IMR-90 (cell line): ENCODE measurements at regions not wholly inside any gene's neighbourhood (a gene's known extent, or its start where the extent isn't known, plus 50 kb on each side); places are given as distances from the start of the nearest gene placed in this dataset.

Experiments
- ATAC-seq: fragments of 200-7000 bp; cut with Tn5 transposase; 2 replicates; pipeline ENCODE4 v1.9.1; 2020; ENCODE audit warnings: low read depth, mild to moderate bottlenecking, moderate library complexity
- BruUV-seq: library from RNA; stranded (reverse); fragments of 400-500 nt; replicated peaks from 2 replicates; lab custom pipeline; 2021; lab: Mats Ljungman, UMichigan
- CTCF ChIA-PET: fragments of 300-600 bp; formaldehyde crosslinking; extraction: SDS; loops from one replicate; lab custom pipeline; 2021; ENCODE audit warnings: antibody characterized with exemption; lab: Yijun Ruan, JAX
- POLR2A ChIA-PET: fragments of 300-600 bp; sonication (Branson Sonifier 250); formaldehyde crosslinking; loops from one replicate; lab custom pipeline; 2022; ENCODE audit warnings: antibody characterized with exemption; ENCODE audit not compliant: unreplicated experiment; lab: Charles Lee
- DNase-seq: peaks from one replicate; pipeline ENCODE4 v3.0.0; 2013
- H2AFZ ChIP-seq: replicated peaks from 2 replicates; pipeline ENCODE3; 2013; ENCODE audit warnings: low read length, mild to moderate bottlenecking; ENCODE audit not compliant: poor library complexity
- H2AK5ac ChIP-seq: 2 replicates; pipeline ENCODE4 v1.6.1; 2013; ENCODE audit warnings: low read depth, low read length, inconsistent platforms
- H2AK9ac ChIP-seq: replicated peaks from 2 replicates; pipeline ENCODE3; 2013; ENCODE audit warnings: mild to moderate bottlenecking, low read depth, low read length, moderate library complexity; ENCODE audit not compliant: poor library complexity
- H2BK120ac ChIP-seq: 2 replicates; pipeline ENCODE4 v1.6.1; 2013; ENCODE audit warnings: low read depth, low read length, inconsistent platforms
- H2BK15ac ChIP-seq: 3 replicates; pipeline ENCODE4 v1.6.1; 2013; ENCODE audit warnings: low read depth, low read length, inconsistent platforms
- H2BK20ac ChIP-seq: 2 replicates; pipeline ENCODE4 v1.6.1; 2013; ENCODE audit warnings: low read depth, mild to moderate bottlenecking, inconsistent platforms, low read length, moderate library complexity
- H2BK5ac ChIP-seq: 2 replicates; pipeline ENCODE4 v1.6.1; 2013; ENCODE audit warnings: mild to moderate bottlenecking, low read depth, low read length, inconsistent platforms; ENCODE audit not compliant: poor library complexity, severe bottlenecking
- H3K14ac ChIP-seq: replicated peaks from 2 replicates; pipeline ENCODE4 v1.6.1; 2013; ENCODE audit warnings: low read depth, low read length, inconsistent platforms
- H3K18ac ChIP-seq: 2 replicates; pipeline ENCODE4 v1.6.1; 2013; ENCODE audit warnings: low read depth, low read length, control low read depth
- H3K23ac ChIP-seq: 2 replicates; pipeline ENCODE4 v1.6.1; 2013; ENCODE audit warnings: low read depth, low read length, inconsistent platforms
- H3K27ac ChIP-seq: 2 replicates; pipeline ENCODE4 v1.5.1; 2013; ENCODE audit warnings: mild to moderate bottlenecking, control low read depth, low read length; ENCODE audit not compliant: insufficient read depth
- H3K27me3 ChIP-seq: 2 replicates; pipeline ENCODE4 v1.6.1; 2013; ENCODE audit warnings: low read length; ENCODE audit not compliant: control insufficient read depth, insufficient read depth
- H3K36me3 ChIP-seq: 2 replicates; pipeline ENCODE4 v1.6.1; 2013; ENCODE audit warnings: low read length, mixed read lengths; ENCODE audit not compliant: control insufficient read depth, insufficient read depth
- H3K4ac ChIP-seq: 2 replicates; pipeline ENCODE4 v1.6.1; 2013; ENCODE audit warnings: low read depth, low read length, inconsistent platforms
- H3K4me1 ChIP-seq: 2 replicates; pipeline ENCODE4 v1.6.1; 2013; ENCODE audit warnings: low read length, mixed read lengths; ENCODE audit not compliant: control insufficient read depth, insufficient read depth
- H3K4me2 ChIP-seq: 2 replicates; pipeline ENCODE4 v1.6.1; 2013; ENCODE audit warnings: low read depth, mild to moderate bottlenecking, control low read depth, low read length, moderate library complexity
- H3K4me3 ChIP-seq: 2 replicates; pipeline ENCODE4 v1.5.1; 2013; ENCODE audit warnings: low read depth, mild to moderate bottlenecking, control low read depth, low read length, moderate library complexity; ENCODE audit not compliant: insufficient read depth
- H3K56ac ChIP-seq: 2 replicates; pipeline ENCODE4 v1.6.1; 2013; ENCODE audit warnings: low read length, inconsistent platforms; ENCODE audit not compliant: insufficient read depth; ENCODE audit errors: extremely low read depth
- H3K79me1 ChIP-seq, 2 experiments: 2 replicates each; pipeline ENCODE4 v1.6.1; 2013; ENCODE audit warnings: low read length in 2 of 2, inconsistent platforms in 1 of 2, low read depth in 1 of 2
- H3K9ac ChIP-seq: 2 replicates; pipeline ENCODE4 v1.6.1; 2013; ENCODE audit warnings: low read depth, low read length, control low read depth
- H3K9me1 ChIP-seq: 2 replicates; pipeline ENCODE4 v1.6.1; 2013; ENCODE audit warnings: low read length, inconsistent platforms; ENCODE audit not compliant: insufficient read depth
- H3K9me3 ChIP-seq: 2 replicates; pipeline ENCODE4 v1.6.1; 2013; ENCODE audit warnings: low read length; ENCODE audit not compliant: control insufficient read depth, insufficient read depth
- H4K20me1 ChIP-seq: 2 replicates; pipeline ENCODE4 v1.6.1; 2013; ENCODE audit warnings: low read length, inconsistent platforms; ENCODE audit not compliant: insufficient read depth
- H4K5ac ChIP-seq: 2 replicates; pipeline ENCODE4 v1.6.1; 2013; ENCODE audit warnings: mild to moderate bottlenecking, low read depth, low read length, control low read depth
- H4K8ac ChIP-seq, 2 experiments: 2 replicates each; pipeline ENCODE4 v1.6.1; 2013; ENCODE audit warnings: low read depth in 2 of 2, low read length in 2 of 2, control low read depth in 1 of 2, inconsistent platforms in 1 of 2
- H4K91ac ChIP-seq: 2 replicates; pipeline ENCODE4 v1.6.1; 2013; ENCODE audit warnings: low read depth, low read length, inconsistent platforms; ENCODE audit not compliant: insufficient read depth
- BHLHE40 ChIP-seq: fragments of 150-350 bp; IDR thresholded peaks from 2 replicates; pipeline ENCODE4 v1.6.1; 2016; ENCODE audit warnings: mild to moderate bottlenecking, low read depth, low read length
- CEBPB ChIP-seq: IDR thresholded peaks from 2 replicates; pipeline ENCODE4 v1.6.1; 2012; ENCODE audit warnings: low read depth, low read length, improper control_type of control experiment
- CHD1 ChIP-seq: IDR thresholded peaks from 2 replicates; pipeline ENCODE4 v1.6.1; 2012; ENCODE audit warnings: low read depth, low read length, improper control_type of control experiment
- FOS ChIP-seq: fragments of 150-350 bp; IDR thresholded peaks from 2 replicates; pipeline ENCODE4 v1.6.1; 2016; ENCODE audit warnings: low read depth, low read length
- MAFK ChIP-seq: IDR thresholded peaks from 2 replicates; pipeline ENCODE4 v1.6.1; 2012; ENCODE audit warnings: low read depth, low read length, improper control_type of control experiment
- MAZ ChIP-seq: IDR thresholded peaks from 2 replicates; pipeline ENCODE4 v1.6.1; 2012; ENCODE audit warnings: low read depth, mild to moderate bottlenecking, low read length, improper control_type of control experiment, moderate library complexity, borderline replicate concordance
- MXI1 ChIP-seq: IDR thresholded peaks from 2 replicates; pipeline ENCODE4 v1.6.1; 2012; ENCODE audit warnings: low read depth, mild to moderate bottlenecking, low read length, moderate library complexity, borderline replicate concordance
- NFE2L2 ChIP-seq: fragments of 150-350 bp; IDR thresholded peaks from 2 replicates; pipeline ENCODE4 v1.6.1; 2016; ENCODE audit warnings: low read depth, mild to moderate bottlenecking, low read length
- POLR2A ChIP-seq: IDR thresholded peaks from 2 replicates; pipeline ENCODE4 v1.6.1; 2012; ENCODE audit warnings: mild to moderate bottlenecking, low read depth, low read length
- RAD21 ChIP-seq: IDR thresholded peaks from 2 replicates; pipeline ENCODE4 v1.6.1; 2012; ENCODE audit warnings: low read length, improper control_type of control experiment
- RCOR1 ChIP-seq: IDR thresholded peaks from 2 replicates; pipeline ENCODE4 v1.6.1; 2012; ENCODE audit warnings: mild to moderate bottlenecking, low read length, improper control_type of control experiment; ENCODE audit not compliant: insufficient replicate concordance
- RFX5 ChIP-seq: IDR thresholded peaks from 2 replicates; pipeline ENCODE4 v1.8.0; 2012; ENCODE audit warnings: low read depth, mild to moderate bottlenecking, low read length, moderate library complexity
- SMC3 ChIP-seq: fragments of 150-350 bp; IDR thresholded peaks from 2 replicates; pipeline ENCODE4 v1.6.1; 2016; ENCODE audit warnings: low read depth, mild to moderate bottlenecking, antibody characterized with exemption, low read length, moderate library complexity
- WGBS, 2 experiments: methylation state at CpG; one replicate each; pipeline versions ENCODE4 v1.1.5 to v1.1.7; 2013; ENCODE audit warnings: missing lambda C conversion rate in 2 of 2; ENCODE audit not compliant: insufficient read length in 1 of 2; ENCODE audit errors: extremely low coverage in 2 of 2; 5-methylcytosine and 5-hydroxymethylcytosine counted together
- dilution Hi-C: fragments of 300-500 bp; cut with HindIII; formaldehyde crosslinking; loops from one replicate; pipeline ENCODE4 v1.14.3; 2018; ENCODE audit warnings: low sequenced_read_pairs; ENCODE audit not compliant: unreplicated experiment
- in situ Hi-C: fragments of 300-500 bp; cut with MboI; formaldehyde crosslinking; loops from 3 replicates; pipeline ENCODE4 v1.14.3; 2019; ENCODE audit warnings: low sequenced_read_pairs, inconsistent platforms, mixed read lengths
- intact Hi-C: fragments of 100-400 bp; cut with micrococcal nuclease; formaldehyde crosslinking; loops from 2 replicates; pipeline ENCODE4 v1.10.0; 2022
- TF ChIP-seq, protein P1 (sequence below): conservative IDR thresholded peaks from 2 replicates; pipeline ENCODE4 v1.5.1; 2012; ENCODE audit warnings: mild to moderate bottlenecking, low read depth, low read length, improper control_type of control experiment
- TF ChIP-seq, protein P2 (sequence below): fragments of 150-350 bp; IDR thresholded peaks from 2 replicates; pipeline ENCODE4 v1.6.1; 2017; ENCODE audit warnings: mild to moderate bottlenecking, antibody characterized with exemption, low read length, low read depth
- TF ChIP-seq, protein P3 (sequence below): fragments of 150-350 bp; IDR thresholded peaks from 2 replicates; pipeline ENCODE4 v1.6.1; 2016; ENCODE audit warnings: low read depth, mild to moderate bottlenecking, low read length, moderate library complexity, borderline replicate concordance

DNA sequence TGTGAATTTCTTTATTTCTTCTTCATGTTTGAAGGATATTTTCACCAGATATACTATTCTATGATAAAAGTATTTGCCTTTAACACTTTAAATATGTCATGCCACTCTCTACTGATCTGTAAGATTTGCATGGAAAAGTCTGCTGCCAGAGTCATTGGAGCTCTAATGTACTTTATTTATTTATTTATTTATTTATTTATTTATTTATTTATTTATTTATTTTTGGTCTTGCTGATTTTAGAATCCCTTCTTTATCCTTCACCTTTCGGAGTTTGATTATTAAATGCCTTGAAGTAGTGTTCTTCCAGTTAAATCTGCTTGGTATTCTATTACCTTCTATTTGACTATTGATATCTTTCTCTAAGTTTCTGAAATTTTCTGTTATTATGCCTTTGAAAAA lies 1669.6 kb downstream of the OTOL1 start:
- no peak overlapping the region for H2AK5ac ChIP-seq
- no peaks in the 10 kb centered on the region for H4K20me1 ChIP-seq
- H3K9me1 ChIP-seq = no peaks in the 10 kb centered on the region
- no peak overlapping the region for H3K4me3 ChIP-seq
- in situ Hi-C loops (no loop called here), intact Hi-C loops (no loop called here), dilution Hi-C loops (no loop called here)
- no TSS peak for BruUV-seq
- no peak overlapping the region for H3K14ac ChIP-seq
- H2AK9ac ChIP-seq = no peak overlapping the region
- ChIA-PET POLR2A (no interaction called here), CTCF (interaction anchor here (0.9 kb wide), 1 partner anchor 11 kb away, joined by 4 read pairs; no protein-coding TSS in a partner anchor)
- WGBS, 2 experiments = no CpG with 5 or more reads among the region's 1 CpG
- no peak for TF ChIP-seq NFE2L2
- TF ChIP-seq, protein P1, sequence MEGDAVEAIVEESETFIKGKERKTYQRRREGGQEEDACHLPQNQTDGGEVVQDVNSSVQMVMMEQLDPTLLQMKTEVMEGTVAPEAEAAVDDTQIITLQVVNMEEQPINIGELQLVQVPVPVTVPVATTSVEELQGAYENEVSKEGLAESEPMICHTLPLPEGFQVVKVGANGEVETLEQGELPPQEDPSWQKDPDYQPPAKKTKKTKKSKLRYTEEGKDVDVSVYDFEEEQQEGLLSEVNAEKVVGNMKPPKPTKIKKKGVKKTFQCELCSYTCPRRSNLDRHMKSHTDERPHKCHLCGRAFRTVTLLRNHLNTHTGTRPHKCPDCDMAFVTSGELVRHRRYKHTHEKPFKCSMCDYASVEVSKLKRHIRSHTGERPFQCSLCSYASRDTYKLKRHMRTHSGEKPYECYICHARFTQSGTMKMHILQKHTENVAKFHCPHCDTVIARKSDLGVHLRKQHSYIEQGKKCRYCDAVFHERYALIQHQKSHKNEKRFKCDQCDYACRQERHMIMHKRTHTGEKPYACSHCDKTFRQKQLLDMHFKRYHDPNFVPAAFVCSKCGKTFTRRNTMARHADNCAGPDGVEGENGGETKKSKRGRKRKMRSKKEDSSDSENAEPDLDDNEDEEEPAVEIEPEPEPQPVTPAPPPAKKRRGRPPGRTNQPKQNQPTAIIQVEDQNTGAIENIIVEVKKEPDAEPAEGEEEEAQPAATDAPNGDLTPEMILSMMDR = no peak
- TF ChIP-seq MAZ = no peak
- no peak for TF ChIP-seq RCOR1
- no peak for TF ChIP-seq POLR2A
- TF ChIP-seq MAFK = no peak
- no peak for TF ChIP-seq SMC3
- TF ChIP-seq, protein P2, sequence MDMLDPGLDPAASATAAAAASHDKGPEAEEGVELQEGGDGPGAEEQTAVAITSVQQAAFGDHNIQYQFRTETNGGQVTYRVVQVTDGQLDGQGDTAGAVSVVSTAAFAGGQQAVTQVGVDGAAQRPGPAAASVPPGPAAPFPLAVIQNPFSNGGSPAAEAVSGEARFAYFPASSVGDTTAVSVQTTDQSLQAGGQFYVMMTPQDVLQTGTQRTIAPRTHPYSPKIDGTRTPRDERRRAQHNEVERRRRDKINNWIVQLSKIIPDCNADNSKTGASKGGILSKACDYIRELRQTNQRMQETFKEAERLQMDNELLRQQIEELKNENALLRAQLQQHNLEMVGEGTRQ = no peak
- no peak for TF ChIP-seq CEBPB
- no peak for TF ChIP-seq RAD21
- TF ChIP-seq RFX5 = no peak
- TF ChIP-seq MXI1 = no peak
- TF ChIP-seq, protein P3, sequence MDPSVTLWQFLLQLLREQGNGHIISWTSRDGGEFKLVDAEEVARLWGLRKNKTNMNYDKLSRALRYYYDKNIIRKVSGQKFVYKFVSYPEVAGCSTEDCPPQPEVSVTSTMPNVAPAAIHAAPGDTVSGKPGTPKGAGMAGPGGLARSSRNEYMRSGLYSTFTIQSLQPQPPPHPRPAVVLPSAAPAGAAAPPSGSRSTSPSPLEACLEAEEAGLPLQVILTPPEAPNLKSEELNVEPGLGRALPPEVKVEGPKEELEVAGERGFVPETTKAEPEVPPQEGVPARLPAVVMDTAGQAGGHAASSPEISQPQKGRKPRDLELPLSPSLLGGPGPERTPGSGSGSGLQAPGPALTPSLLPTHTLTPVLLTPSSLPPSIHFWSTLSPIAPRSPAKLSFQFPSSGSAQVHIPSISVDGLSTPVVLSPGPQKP = no peak
- TF ChIP-seq FOS = no peak
- no peak for TF ChIP-seq BHLHE40
- TF ChIP-seq CHD1 = no peak
- H2BK5ac ChIP-seq = no peak overlapping the region
- H3K27me3 ChIP-seq = no peaks in the 10 kb centered on the region
- no peaks in the 10 kb centered on the region for H3K79me1 ChIP-seq
- no peak overlapping the region for H2AFZ ChIP-seq
- peaks cover 12% of the 10 kb centered on the region for H3K9me3 ChIP-seq
- no peak overlapping the region for H3K9ac ChIP-seq
- no peak for ATAC-seq
- H3K36me3 ChIP-seq = no peaks in the 10 kb centered on the region
- no peak overlapping the region for H3K23ac ChIP-seq
- no peak overlapping the region for H3K4ac ChIP-seq
- H2BK15ac ChIP-seq = no peak overlapping the region
- H4K5ac ChIP-seq = no peak overlapping the region
- H2BK20ac ChIP-seq = no peak overlapping the region
- H3K56ac ChIP-seq = no peak overlapping the region
- no peak overlapping the region for H2BK120ac ChIP-seq
- H4K8ac ChIP-seq = no peak overlapping the region
- H3K27ac ChIP-seq = no peak overlapping the region
- H4K91ac ChIP-seq = no peak overlapping the region
- H3K4me2 ChIP-seq = no peak overlapping the region
- H3K18ac ChIP-seq = no peak overlapping the region
- no peaks in the 10 kb centered on the region for H3K4me1 ChIP-seq
- DNase-seq = no peak
